Transverse colon (tissue), 4 donors: ENCODE measurements at regions not wholly inside any gene's neighbourhood (a gene's known extent, or its start where the extent isn't known, plus 50 kb on each side); places are given as distances from the start of the nearest gene placed in this dataset.

ENCODE experiments used
- DNase-seq: peaks from one replicate; pipeline ENCODE4 v3.0.0-alpha.2; 2019
- H3K27ac ChIP-seq, 4 donors: fragments of 200-600 bp; sonication (generic); 2 replicates each; pipeline ENCODE4 v1.5.1; 2016 to 2018; ENCODE audit warnings: inconsistent platforms in 4 of 4
- H3K27me3 ChIP-seq: fragments of 200-600 bp; sonication (generic); 2 replicates; pipeline ENCODE4 v1.5.1; 2017; ENCODE audit warnings: inconsistent platforms
- H3K36me3 ChIP-seq, 4 donors: fragments of 200-600 bp; sonication (generic); 2 replicates each; pipeline ENCODE4 v1.5.1; 2017 to 2019; ENCODE audit warnings: inconsistent platforms in 4 of 4
- H3K4me1 ChIP-seq, 4 donors: fragments of 200-600 bp; sonication (generic); 2 replicates each; pipeline ENCODE4 v1.5.1; 2017 to 2020; ENCODE audit warnings: inconsistent platforms in 4 of 4
- H3K4me3 ChIP-seq, 4 donors: fragments of 200-600 bp; sonication (generic); 1 replicate in 1 of 4; 2 replicates in 3 of 4; pipeline versions ENCODE4 v1.5.1 to v1.6.1; 2017 to 2019; ENCODE audit warnings: inconsistent platforms in 4 of 4
- H3K9me3 ChIP-seq, 2 donors: fragments of 200-600 bp; sonication (generic); 2 replicates each; pipeline ENCODE4 v1.5.1; 2017 to 2019; ENCODE audit warnings: inconsistent platforms in 2 of 2
- EP300 ChIP-seq: sonication (generic); formaldehyde crosslinking; IDR thresholded peaks from one replicate; pipeline ENCODE4 v1.6.1; 2017; ENCODE audit warnings: antibody characterized with exemption, low read depth
- POLR2A ChIP-seq: fragments of 450-650 bp; IDR thresholded peaks from one replicate; pipeline ENCODE4 v1.6.1; 2016; ENCODE audit warnings: antibody characterized with exemption, mild to moderate bottlenecking, moderate library complexity
- POLR2AphosphoS5 ChIP-seq, 3 donors: sonication (generic); formaldehyde crosslinking; IDR thresholded peaks; one replicate each; pipeline ENCODE4 v1.6.1; 2016; ENCODE audit warnings: antibody characterized with exemption in 3 of 3
- WGBS, 2 donors: methylation state at CpG; one replicate each; pipeline ENCODE4 v1.1.5; 2018; ENCODE audit warnings: low coverage in 1 of 2; 5-methylcytosine and 5-hydroxymethylcytosine counted together
- in situ Hi-C, 4 donors: fragments of 200-750 bp; cut with MboI; loops; one replicate each; pipeline versions ENCODE4 v1.15.0 to v1.15.1; 2017; ENCODE audit warnings: low sequenced_read_pairs in 3 of 4, low pct_ligation_motif_present in 1 of 4, low pct_unique_long_range_greater_than_20kb in 1 of 4
- intact Hi-C: fragments of 100-400 bp; cut with DNase I; formaldehyde crosslinking; loops from one replicate; pipeline ENCODE4 v1.15.1; 2023; ENCODE audit warnings: low total_unique reads
- TF ChIP-seq, protein P1 (sequence below), 5 experiments: fragments of 200-600 bp in 3 of 5; fragments of 450-650 bp in 2 of 5; sonication (generic) in 3 of 5; IDR thresholded peaks; 1 replicate in 2 of 5; 2 replicates in 3 of 5; pipeline ENCODE4 v1.5.1; 2016 to 2017; ENCODE audit warnings: antibody characterized with exemption in 5 of 5, inconsistent platforms in 3 of 5, mild to moderate bottlenecking in 2 of 5, moderate library complexity in 1 of 5

DNA sequence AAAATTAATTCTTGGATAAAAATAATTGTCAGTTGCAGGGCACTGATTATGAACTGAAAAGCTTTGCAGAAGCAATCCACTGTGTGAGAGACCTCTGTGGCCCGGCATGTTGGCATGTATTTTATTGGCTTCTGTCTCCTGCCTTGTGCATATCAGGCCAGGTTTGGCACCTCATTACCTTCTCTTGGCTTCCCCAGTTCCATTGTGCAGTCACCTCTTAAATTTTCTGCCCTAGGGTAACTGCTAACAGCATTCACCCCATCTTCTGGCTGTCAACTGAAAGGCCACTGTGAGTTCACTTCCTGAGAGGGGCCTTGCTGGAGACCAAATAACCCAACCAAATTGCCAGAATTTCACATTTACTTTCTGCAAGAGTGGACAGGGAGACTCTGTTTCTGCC, 92.7 kb upstream of the RARB start:
- no peak for TF ChIP-seq POLR2A
- no peak for TF ChIP-seq POLR2AphosphoS5 (IDR thresholded peaks at IDR 0.05)
- TF ChIP-seq EP300 = no peak
- TF ChIP-seq, protein P1, sequence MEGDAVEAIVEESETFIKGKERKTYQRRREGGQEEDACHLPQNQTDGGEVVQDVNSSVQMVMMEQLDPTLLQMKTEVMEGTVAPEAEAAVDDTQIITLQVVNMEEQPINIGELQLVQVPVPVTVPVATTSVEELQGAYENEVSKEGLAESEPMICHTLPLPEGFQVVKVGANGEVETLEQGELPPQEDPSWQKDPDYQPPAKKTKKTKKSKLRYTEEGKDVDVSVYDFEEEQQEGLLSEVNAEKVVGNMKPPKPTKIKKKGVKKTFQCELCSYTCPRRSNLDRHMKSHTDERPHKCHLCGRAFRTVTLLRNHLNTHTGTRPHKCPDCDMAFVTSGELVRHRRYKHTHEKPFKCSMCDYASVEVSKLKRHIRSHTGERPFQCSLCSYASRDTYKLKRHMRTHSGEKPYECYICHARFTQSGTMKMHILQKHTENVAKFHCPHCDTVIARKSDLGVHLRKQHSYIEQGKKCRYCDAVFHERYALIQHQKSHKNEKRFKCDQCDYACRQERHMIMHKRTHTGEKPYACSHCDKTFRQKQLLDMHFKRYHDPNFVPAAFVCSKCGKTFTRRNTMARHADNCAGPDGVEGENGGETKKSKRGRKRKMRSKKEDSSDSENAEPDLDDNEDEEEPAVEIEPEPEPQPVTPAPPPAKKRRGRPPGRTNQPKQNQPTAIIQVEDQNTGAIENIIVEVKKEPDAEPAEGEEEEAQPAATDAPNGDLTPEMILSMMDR (IDR thresholded peaks at IDR 0.05) = no peak
- H3K36me3 ChIP-seq = no peaks in the 10 kb centered on the region
- H3K4me1 ChIP-seq = no peaks in the 10 kb centered on the region
- no peak for DNase-seq
- in situ Hi-C loops (no loop called here), intact Hi-C loops (no loop called here)
- 90% methylated on average over 1 of the region's 1 CpG; no CpG with 5 or more reads in 1 of the 2 donors for WGBS, 2 donors
- H3K27ac ChIP-seq = no peak overlapping the region
- H3K27me3 ChIP-seq = no peaks in the 10 kb centered on the region
- no peak overlapping the region for H3K4me3 ChIP-seq
- H3K9me3 ChIP-seq = no peaks in the 10 kb centered on the region

GRCh38 chr3:25338158-25338725, 89.8 kb upstream of the RARB start:
- no peak for DNase-seq

GRCh38 chr3:25339225-25339624, 88.8 kb upstream of the RARB start:
- Histone ChIP-seq H3K9me3 (no peaks in the 10 kb centered on the region), H3K27ac (no peak overlapping the region), H3K4me1 (no peaks in the 10 kb centered on the region), H3K27me3 (no peaks in the 10 kb centered on the region), H3K36me3 (no peaks in the 10 kb centered on the region), H3K4me3 (no peak overlapping the region)
- WGBS, 2 donors = 67 to 70% methylated on average over 8 to 9 of the region's 9 CpGs
- in situ Hi-C loops (no loop called here), intact Hi-C loops (no loop called here)
- TF ChIP-seq, protein P1 (IDR thresholded peaks at IDR 0.05) = no peak
- TF ChIP-seq EP300 = no peak
- no peak for TF ChIP-seq POLR2AphosphoS5 (IDR thresholded peaks at IDR 0.05)
- no peak for TF ChIP-seq POLR2A
- DNase-seq = no peak

More at GRCh38 chr3:25338158-25338725, 89.8 kb upstream of the RARB start:
- TF ChIP-seq, protein P1 (IDR thresholded peaks at IDR 0.05) = no peak
- TF ChIP-seq POLR2A (no peak), POLR2AphosphoS5 (IDR thresholded peaks at IDR 0.05) (no peak), EP300 (no peak)
- Histone ChIP-seq H3K4me1 (no peaks in the 10 kb centered on the region), H3K36me3 (no peaks in the 10 kb centered on the region), H3K27ac (no peak overlapping the region), H3K9me3 (no peaks in the 10 kb centered on the region), H3K4me3 (no peak overlapping the region), H3K27me3 (no peaks in the 10 kb centered on the region)
- intact Hi-C loops = no loop called here
- in situ Hi-C loops = no loop called here
- 50 to 61% methylated on average over 1 of the region's 1 CpG for WGBS, 2 donors

GRCh38 chr3:25344670-25345069, 83.4 kb upstream of the RARB start:
- Histone ChIP-seq H3K4me3 (no peak overlapping the region), H3K27ac (no peak overlapping the region), H3K27me3 (no peaks in the 10 kb centered on the region), H3K4me1 (no peaks in the 10 kb centered on the region), H3K36me3 (no peaks in the 10 kb centered on the region), H3K9me3 (no peaks in the 10 kb centered on the region)
- WGBS, 2 donors = 64 to 77% methylated on average over 1 of the region's 1 CpG
- intact Hi-C loops (no loop called here), in situ Hi-C loops (no loop called here)
- no peak for TF ChIP-seq EP300
- TF ChIP-seq, protein P1 (IDR thresholded peaks at IDR 0.05) = no peak
- TF ChIP-seq POLR2A = no peak
- TF ChIP-seq POLR2AphosphoS5 (IDR thresholded peaks at IDR 0.05) = no peak
- DNase-seq = no peak
